IMR-90 (cell line): ENCODE measurements at regions not wholly inside any gene's neighbourhood (a gene's known extent, or its start where the extent isn't known, plus 50 kb on each side); places are given as distances from the start of the nearest gene placed in this dataset.
"Not testable (repeated sequence)": the region's sequence is repeated elsewhere in the genome, so short reads cannot be mapped to it uniquely, and the experiment has no call there.

Source experiments
- ATAC-seq: fragments of 200-7000 bp; cut with Tn5 transposase; 2 replicates; pipeline ENCODE4 v1.9.1; 2020; ENCODE audit warnings: low read depth, mild to moderate bottlenecking, moderate library complexity
- BruUV-seq: library from RNA; stranded (reverse); fragments of 400-500 nt; replicated peaks from 2 replicates; lab custom pipeline; 2021; lab: Mats Ljungman, UMichigan
- CTCF ChIA-PET: fragments of 300-600 bp; formaldehyde crosslinking; extraction: SDS; loops from one replicate; lab custom pipeline; 2021; ENCODE audit warnings: antibody characterized with exemption; lab: Yijun Ruan, JAX
- POLR2A ChIA-PET: fragments of 300-600 bp; sonication (Branson Sonifier 250); formaldehyde crosslinking; loops from one replicate; lab custom pipeline; 2022; ENCODE audit warnings: antibody characterized with exemption; ENCODE audit not compliant: unreplicated experiment; lab: Charles Lee
- DNase-seq: peaks from one replicate; pipeline ENCODE4 v3.0.0; 2013
- H2AFZ ChIP-seq: replicated peaks from 2 replicates; pipeline ENCODE3; 2013; ENCODE audit warnings: low read length, mild to moderate bottlenecking; ENCODE audit not compliant: poor library complexity
- H2AK5ac ChIP-seq: 2 replicates; pipeline ENCODE4 v1.6.1; 2013; ENCODE audit warnings: low read depth, low read length, inconsistent platforms
- H2AK9ac ChIP-seq: replicated peaks from 2 replicates; pipeline ENCODE3; 2013; ENCODE audit warnings: mild to moderate bottlenecking, low read depth, low read length, moderate library complexity; ENCODE audit not compliant: poor library complexity
- H2BK120ac ChIP-seq: 2 replicates; pipeline ENCODE4 v1.6.1; 2013; ENCODE audit warnings: low read depth, low read length, inconsistent platforms
- H2BK15ac ChIP-seq: 3 replicates; pipeline ENCODE4 v1.6.1; 2013; ENCODE audit warnings: low read depth, low read length, inconsistent platforms
- H2BK20ac ChIP-seq: 2 replicates; pipeline ENCODE4 v1.6.1; 2013; ENCODE audit warnings: low read depth, mild to moderate bottlenecking, inconsistent platforms, low read length, moderate library complexity
- H2BK5ac ChIP-seq: 2 replicates; pipeline ENCODE4 v1.6.1; 2013; ENCODE audit warnings: mild to moderate bottlenecking, low read depth, low read length, inconsistent platforms; ENCODE audit not compliant: poor library complexity, severe bottlenecking
- H3K14ac ChIP-seq: replicated peaks from 2 replicates; pipeline ENCODE4 v1.6.1; 2013; ENCODE audit warnings: low read depth, low read length, inconsistent platforms
- H3K18ac ChIP-seq: 2 replicates; pipeline ENCODE4 v1.6.1; 2013; ENCODE audit warnings: low read depth, low read length, control low read depth
- H3K23ac ChIP-seq: 2 replicates; pipeline ENCODE4 v1.6.1; 2013; ENCODE audit warnings: low read depth, low read length, inconsistent platforms
- H3K27ac ChIP-seq: 2 replicates; pipeline ENCODE4 v1.5.1; 2013; ENCODE audit warnings: mild to moderate bottlenecking, control low read depth, low read length; ENCODE audit not compliant: insufficient read depth
- H3K27me3 ChIP-seq: 2 replicates; pipeline ENCODE4 v1.6.1; 2013; ENCODE audit warnings: low read length; ENCODE audit not compliant: control insufficient read depth, insufficient read depth
- H3K36me3 ChIP-seq: 2 replicates; pipeline ENCODE4 v1.6.1; 2013; ENCODE audit warnings: low read length, mixed read lengths; ENCODE audit not compliant: control insufficient read depth, insufficient read depth
- H3K4ac ChIP-seq: 2 replicates; pipeline ENCODE4 v1.6.1; 2013; ENCODE audit warnings: low read depth, low read length, inconsistent platforms
- H3K4me1 ChIP-seq: 2 replicates; pipeline ENCODE4 v1.6.1; 2013; ENCODE audit warnings: low read length, mixed read lengths; ENCODE audit not compliant: control insufficient read depth, insufficient read depth
- H3K4me2 ChIP-seq: 2 replicates; pipeline ENCODE4 v1.6.1; 2013; ENCODE audit warnings: low read depth, mild to moderate bottlenecking, control low read depth, low read length, moderate library complexity
- H3K4me3 ChIP-seq: 2 replicates; pipeline ENCODE4 v1.5.1; 2013; ENCODE audit warnings: low read depth, mild to moderate bottlenecking, control low read depth, low read length, moderate library complexity; ENCODE audit not compliant: insufficient read depth
- H3K56ac ChIP-seq: 2 replicates; pipeline ENCODE4 v1.6.1; 2013; ENCODE audit warnings: low read length, inconsistent platforms; ENCODE audit not compliant: insufficient read depth; ENCODE audit errors: extremely low read depth
- H3K79me1 ChIP-seq, 2 experiments: 2 replicates each; pipeline ENCODE4 v1.6.1; 2013; ENCODE audit warnings: low read length in 2 of 2, inconsistent platforms in 1 of 2, low read depth in 1 of 2
- H3K9ac ChIP-seq: 2 replicates; pipeline ENCODE4 v1.6.1; 2013; ENCODE audit warnings: low read depth, low read length, control low read depth
- H3K9me1 ChIP-seq: 2 replicates; pipeline ENCODE4 v1.6.1; 2013; ENCODE audit warnings: low read length, inconsistent platforms; ENCODE audit not compliant: insufficient read depth
- H3K9me3 ChIP-seq: 2 replicates; pipeline ENCODE4 v1.6.1; 2013; ENCODE audit warnings: low read length; ENCODE audit not compliant: control insufficient read depth, insufficient read depth
- H4K20me1 ChIP-seq: 2 replicates; pipeline ENCODE4 v1.6.1; 2013; ENCODE audit warnings: low read length, inconsistent platforms; ENCODE audit not compliant: insufficient read depth
- H4K5ac ChIP-seq: 2 replicates; pipeline ENCODE4 v1.6.1; 2013; ENCODE audit warnings: mild to moderate bottlenecking, low read depth, low read length, control low read depth
- H4K8ac ChIP-seq, 2 experiments: 2 replicates each; pipeline ENCODE4 v1.6.1; 2013; ENCODE audit warnings: low read depth in 2 of 2, low read length in 2 of 2, control low read depth in 1 of 2, inconsistent platforms in 1 of 2
- H4K91ac ChIP-seq: 2 replicates; pipeline ENCODE4 v1.6.1; 2013; ENCODE audit warnings: low read depth, low read length, inconsistent platforms; ENCODE audit not compliant: insufficient read depth
- NFE2L2 ChIP-seq: fragments of 150-350 bp; IDR thresholded peaks from 2 replicates; pipeline ENCODE4 v1.6.1; 2016; ENCODE audit warnings: low read depth, mild to moderate bottlenecking, low read length
- WGBS, 2 experiments: methylation state at CpG; one replicate each; pipeline versions ENCODE4 v1.1.5 to v1.1.7; 2013; ENCODE audit warnings: missing lambda C conversion rate in 2 of 2; ENCODE audit not compliant: insufficient read length in 1 of 2; ENCODE audit errors: extremely low coverage in 2 of 2; 5-methylcytosine and 5-hydroxymethylcytosine counted together
- dilution Hi-C: fragments of 300-500 bp; cut with HindIII; formaldehyde crosslinking; loops from one replicate; pipeline ENCODE4 v1.14.3; 2018; ENCODE audit warnings: low sequenced_read_pairs; ENCODE audit not compliant: unreplicated experiment
- in situ Hi-C: fragments of 300-500 bp; cut with MboI; formaldehyde crosslinking; loops from 3 replicates; pipeline ENCODE4 v1.14.3; 2019; ENCODE audit warnings: low sequenced_read_pairs, inconsistent platforms, mixed read lengths
- intact Hi-C: fragments of 100-400 bp; cut with micrococcal nuclease; formaldehyde crosslinking; loops from 2 replicates; pipeline ENCODE4 v1.10.0; 2022

GRCh38 chr4:159937595-159937994, 834.7 kb downstream of the RAPGEF2 start:
- Histone ChIP-seq H3K14ac (no peak overlapping the region), H2AFZ (no peak overlapping the region), H3K18ac (no peak overlapping the region), H4K20me1 (no peaks in the 10 kb centered on the region), H3K4me1 (no peaks in the 10 kb centered on the region), H2BK5ac (no peak overlapping the region), H3K23ac (no peak overlapping the region), H3K27me3 (no peaks in the 10 kb centered on the region), H3K9me3 (no peaks in the 10 kb centered on the region; the same call in 1 of the 2 replicates), H2AK5ac (no peak overlapping the region), H3K4me3 (no peak overlapping the region), H3K27ac (no peak overlapping the region), H2BK120ac (no peak overlapping the region), H4K8ac (no peak overlapping the region), H3K9ac (no peak overlapping the region), H3K4me2 (no peak overlapping the region), H3K79me1 (no peaks in the 10 kb centered on the region), H2BK15ac (no peak overlapping the region), H3K56ac (no peak overlapping the region), H3K36me3 (no peaks in the 10 kb centered on the region), H2AK9ac (no peak overlapping the region), H2BK20ac (no peak overlapping the region), H3K4ac (no peak overlapping the region), H4K5ac (no peak overlapping the region), H3K9me1 (no peaks in the 10 kb centered on the region), H4K91ac (no peak overlapping the region)
- in situ Hi-C loops (no loop called here), dilution Hi-C loops (no loop called here), intact Hi-C loops (no loop called here)
- no peak for ATAC-seq
- DNase-seq: no peak
- BruUV-seq: no TSS peak
- CTCF ChIA-PET: no interaction called here
- WGBS, 2 experiments: no CpG with 5 or more reads among the region's 3 CpGs
- TF ChIP-seq NFE2L2: no peak
- POLR2A ChIA-PET: no interaction called here

GRCh38 chr4:159939681-159940080, 836.8 kb downstream of the RAPGEF2 start:
- H4K91ac ChIP-seq, in situ Hi-C loops, H4K20me1 ChIP-seq, ATAC-seq, CTCF ChIA-PET, H3K18ac ChIP-seq, H2AFZ ChIP-seq, H3K4me1 ChIP-seq, POLR2A ChIA-PET, H2BK120ac ChIP-seq, intact Hi-C loops, DNase-seq, H3K79me1 ChIP-seq, dilution Hi-C loops, H2BK20ac ChIP-seq, H2BK15ac ChIP-seq, H2AK5ac ChIP-seq, H2BK5ac ChIP-seq, BruUV-seq, H3K27ac ChIP-seq, H3K4ac ChIP-seq, H3K14ac ChIP-seq, H2AK9ac ChIP-seq, H3K36me3 ChIP-seq, H3K4me2 ChIP-seq, H3K27me3 ChIP-seq, H3K4me3 ChIP-seq, H3K23ac ChIP-seq, H3K9me1 ChIP-seq, H3K9ac ChIP-seq, H3K9me3 ChIP-seq, H4K8ac ChIP-seq, H4K5ac ChIP-seq, H3K56ac ChIP-seq: not testable (repeated sequence)
- WGBS, 2 experiments: no CpG with 5 or more reads among the region's 25 CpGs
